Keratinocyte (primary cell): ENCODE measurements at regions not wholly inside any gene's neighbourhood (a gene's known extent, or its start where the extent isn't known, plus 50 kb on each side); places are given as distances from the start of the nearest gene placed in this dataset.
A peak's percentile ranks its signal among the peaks of the same experiment; 100 is the strongest.
"Not testable (repeated sequence)": the region's sequence is repeated elsewhere in the genome, so short reads cannot be mapped to it uniquely, and the experiment has no call there.

Experiments
- DNase-seq: peaks from one replicate; pipeline ENCODE4 v3.0.0-alpha.2; 2011; ENCODE audit warnings: low read depth, missing footprints, low spot score
- FAIRE-seq: peaks from 2 replicates; lab custom pipeline; 2011; peaks lifted over from hg19 to GRCh38; lab: Jason Lieb, UNC
- H2AFZ ChIP-seq: 2 replicates; pipeline ENCODE4 v1.6.0; 2012; ENCODE audit warnings: low read length, control low read depth, inconsistent platforms; ENCODE audit not compliant: control insufficient read depth
- H3K27ac ChIP-seq: 2 replicates; pipeline ENCODE4 v1.5.1; 2011; ENCODE audit warnings: low read length; ENCODE audit not compliant: control insufficient read depth, insufficient read depth
- H3K27me3 ChIP-seq: 3 replicates; pipeline ENCODE4 v1.6.0; 2011; ENCODE audit warnings: low read length; ENCODE audit not compliant: control insufficient read depth, insufficient read depth; ENCODE audit errors: extremely low read depth
- H3K36me3 ChIP-seq, 2 experiments: 2 replicates in 1 of 2; 3 replicates in 1 of 2; pipeline ENCODE4 v1.5.1; 2011; ENCODE audit warnings: low read length in 2 of 2, mild to moderate bottlenecking in 1 of 2; ENCODE audit not compliant: control insufficient read depth in 2 of 2, insufficient read depth in 2 of 2; ENCODE audit errors: extremely low read depth in 1 of 2
- H3K4me1 ChIP-seq: 3 replicates; pipeline ENCODE4 v1.5.1; 2011; ENCODE audit warnings: low read length; ENCODE audit not compliant: control insufficient read depth, insufficient read depth; ENCODE audit errors: extremely low read depth
- H3K4me2 ChIP-seq: 3 replicates; pipeline ENCODE4 v1.6.0; 2011; ENCODE audit warnings: low read depth, low read length; ENCODE audit not compliant: control insufficient read depth, insufficient read depth; ENCODE audit errors: extremely low read depth
- H3K4me3 ChIP-seq, 3 experiments: fragments of 200-600 bp in 1 of 3; sonication (generic) in 1 of 3; 2 replicates in 2 of 3; 3 replicates in 1 of 3; pipeline ENCODE4 v1.5.1; 2011 to 2016; ENCODE audit warnings: low read length in 3 of 3, mild to moderate bottlenecking in 3 of 3, control low read depth in 2 of 3, inconsistent platforms in 1 of 3, low read depth in 1 of 3, mixed read lengths in 1 of 3, mixed run types in 1 of 3, moderate library complexity in 1 of 3; ENCODE audit not compliant: control insufficient read depth in 2 of 3, insufficient read depth in 2 of 3; ENCODE audit errors: extremely low read depth in 1 of 3
- H3K79me2 ChIP-seq: 2 replicates; pipeline ENCODE4 v1.6.0; 2012; ENCODE audit warnings: low read length; ENCODE audit not compliant: control insufficient read depth, insufficient read depth
- H3K9ac ChIP-seq: 3 replicates; pipeline ENCODE4 v1.6.0; 2011; ENCODE audit warnings: low read length; ENCODE audit not compliant: control insufficient read depth, insufficient read depth; ENCODE audit errors: extremely low read depth
- H3K9me1 ChIP-seq: 3 replicates; pipeline ENCODE4 v1.6.0; 2011; ENCODE audit warnings: low read length; ENCODE audit not compliant: control insufficient read depth, insufficient read depth; ENCODE audit errors: extremely low read depth
- H3K9me3 ChIP-seq: 2 replicates; pipeline ENCODE4 v1.5.1; 2012; ENCODE audit warnings: low read depth, low read length; ENCODE audit not compliant: control insufficient read depth
- H4K20me1 ChIP-seq: 3 replicates; pipeline ENCODE4 v1.6.0; 2011; ENCODE audit warnings: low read length; ENCODE audit not compliant: control insufficient read depth, insufficient read depth; ENCODE audit errors: extremely low read depth
- CTCF ChIP-seq, 3 experiments: IDR thresholded peaks in 1 of 3; conservative IDR thresholded peaks in 1 of 3; optimal IDR thresholded peaks in 1 of 3; 2 replicates in 2 of 3; 3 replicates in 1 of 3; pipeline versions ENCODE3 to v1.5.1; 2011; ENCODE audit warnings: low read length in 3 of 3, mild to moderate bottlenecking in 3 of 3, moderate library complexity in 2 of 3, control low read depth in 1 of 3, inconsistent platforms in 1 of 3; ENCODE audit not compliant: insufficient read depth in 2 of 3; ENCODE audit errors: extremely low read depth in 1 of 3
- EZH2 ChIP-seq: IDR thresholded peaks from one replicate; pipeline ENCODE4 v1.6.1; 2012; ENCODE audit warnings: inconsistent platforms, mild to moderate bottlenecking, low read length, moderate library complexity
- dilution Hi-C: fragments of 300-500 bp; cut with MboI; formaldehyde crosslinking; loops from one replicate; pipeline ENCODE4 v1.7.0; 2020; ENCODE audit warnings: low sequenced_read_pairs; ENCODE audit not compliant: extremely low pct_ligation_motif_present

DNA sequence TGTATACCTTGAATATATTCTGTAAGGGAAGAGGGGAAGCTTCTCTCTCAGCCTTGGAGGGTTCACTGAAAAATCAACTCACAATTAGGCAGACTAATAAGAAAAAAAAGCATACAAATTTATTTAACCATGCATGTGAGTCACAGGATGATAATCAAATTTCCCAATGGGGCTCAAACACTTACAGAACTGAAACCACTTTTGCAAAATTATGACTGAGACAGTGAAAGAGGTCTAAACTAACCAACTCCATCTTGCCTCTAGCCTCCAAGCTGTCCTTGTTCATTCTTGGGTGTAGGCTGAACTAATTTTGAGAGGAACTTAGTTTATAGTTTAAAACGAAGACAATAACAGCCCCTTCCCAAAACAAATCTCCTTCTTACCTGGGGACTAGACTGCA lies 618.3 kb upstream of the AUTS2 start:
- peak overlapping the region; percentile 60 for H3K9ac ChIP-seq
- H3K4me1 ChIP-seq = peaks cover 18% of the 10 kb centered on the region
- H3K9me3 ChIP-seq = peaks cover 5% of the 10 kb centered on the region
- no peaks in the 10 kb centered on the region for H3K36me3 ChIP-seq
- TF ChIP-seq CTCF (optimal IDR thresholded peaks at IDR 0.05 in 1 of 3, IDR thresholded peaks at IDR 0.05 in 1 of 3, conservative IDR thresholded peaks at IDR 0.05 in 1 of 3; ENCODE audit: extremely low read depth in 1 of 3, insufficient read depth in 2 of 3, low read length in 3 of 3) (no peak), EZH2 (no peak)
- H3K4me2 ChIP-seq = peak overlapping the region; percentile 67
- H3K79me2 ChIP-seq = no peaks in the 10 kb centered on the region
- FAIRE-seq = no peak
- no peaks in the 10 kb centered on the region for H3K9me1 ChIP-seq
- H3K27me3 ChIP-seq = no peaks in the 10 kb centered on the region
- peak overlapping the region; percentile 87 for H3K27ac ChIP-seq
- H3K4me3 ChIP-seq = peak overlapping the region in 1 of 3 experiments; percentile 25
- DNase-seq = no peak
- peak overlapping the region; percentile 78 for H2AFZ ChIP-seq
- H4K20me1 ChIP-seq = no peaks in the 10 kb centered on the region
- dilution Hi-C loops = no loop called here

DNA sequence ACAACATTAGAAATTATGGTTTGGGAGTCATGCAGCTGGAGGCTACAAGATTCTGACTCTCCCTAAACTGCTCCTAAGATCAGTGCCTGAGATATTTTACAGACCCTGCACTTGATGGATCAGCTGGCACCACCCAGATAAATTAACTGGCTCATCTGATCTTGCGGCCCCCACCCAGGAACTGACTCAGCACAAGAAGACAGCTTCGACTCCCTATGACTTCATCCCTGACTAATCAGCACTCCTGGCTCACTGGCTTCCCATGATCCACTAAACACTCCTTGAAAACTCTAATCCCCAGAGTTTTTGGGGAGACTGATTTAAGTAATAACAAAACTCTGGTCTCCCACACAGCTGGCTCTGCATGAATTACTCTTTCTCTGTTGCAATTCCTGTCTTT lies 617.8 kb upstream of the AUTS2 start:
- H3K9me1 ChIP-seq, dilution Hi-C loops, H3K79me2 ChIP-seq, DNase-seq, H4K20me1 ChIP-seq, H3K27me3 ChIP-seq, H3K9me3 ChIP-seq, H3K36me3 ChIP-seq: not testable (repeated sequence)
- Histone ChIP-seq H3K27ac (peak overlapping the region; percentile 87), H3K4me2 (peak overlapping the region; percentile 67), H2AFZ (peak overlapping the region; percentile 78), H3K4me1 (peaks cover 18% of the 10 kb centered on the region), H3K9ac (peak overlapping the region; percentile 60), H3K4me3 (peak overlapping the region in 1 of 3 experiments; percentile 25)
- FAIRE-seq = peak; percentile 79

GRCh38 chr7:68984306-68984705 lies 614.0 kb upstream of the AUTS2 start:
- no peak overlapping the region for H3K4me3 ChIP-seq
- H3K9me1 ChIP-seq = no peaks in the 10 kb centered on the region
- H3K36me3 ChIP-seq = no peaks in the 10 kb centered on the region
- H4K20me1 ChIP-seq = no peaks in the 10 kb centered on the region
- H3K27me3 ChIP-seq = no peaks in the 10 kb centered on the region
- TF ChIP-seq CTCF (optimal IDR thresholded peaks at IDR 0.05 in 1 of 3, IDR thresholded peaks at IDR 0.05 in 1 of 3, conservative IDR thresholded peaks at IDR 0.05 in 1 of 3; ENCODE audit: extremely low read depth in 1 of 3, insufficient read depth in 2 of 3, low read length in 3 of 3) = no peak
- TF ChIP-seq EZH2 = no peak
- dilution Hi-C loops = no loop called here
- H3K4me1 ChIP-seq = peaks cover 18% of the 10 kb centered on the region
- H3K4me2 ChIP-seq = no peak overlapping the region
- no peak overlapping the region for H3K9ac ChIP-seq
- H2AFZ ChIP-seq = no peak overlapping the region
- no peak for FAIRE-seq
- H3K27ac ChIP-seq = no peak overlapping the region
- H3K79me2 ChIP-seq = no peaks in the 10 kb centered on the region
- H3K9me3 ChIP-seq = peaks cover 2% of the 10 kb centered on the region
- no peak for DNase-seq
